Tibial artery (tissue), 4 donors: ENCODE measurements at regions not wholly inside any gene's neighbourhood (a gene's known extent, or its start where the extent isn't known, plus 50 kb on each side); places are given as distances from the start of the nearest gene placed in this dataset.

Experiments used
- DNase-seq, 2 donors: peaks; one replicate each; pipeline ENCODE4 v3.0.0-alpha.2; 2019
- H3K27ac ChIP-seq, 2 donors: fragments of 200-600 bp; sonication (generic) in 1 of 2; 1 replicate in 1 of 2; 2 replicates in 1 of 2; pipeline ENCODE4 v1.5.1; 2018 to 2019; ENCODE audit warnings: mild to moderate bottlenecking in 1 of 2
- H3K27me3 ChIP-seq, 2 donors: fragments of 200-600 bp; sonication (generic) in 1 of 2; one replicate each; pipeline versions ENCODE4 v1.5.1 to v1.6.0; 2016 to 2019
- H3K36me3 ChIP-seq, 3 donors: fragments of 200-600 bp; sonication (generic) in 2 of 3; one replicate each; pipeline ENCODE4 v1.5.1; 2016 to 2019; ENCODE audit warnings: mild to moderate bottlenecking in 2 of 3
- H3K4me1 ChIP-seq, 4 donors: fragments of 200-600 bp; sonication (generic) in 2 of 4; 1 replicate in 3 of 4; 2 replicates in 1 of 4; pipeline ENCODE4 v1.5.1; 2016 to 2019
- H3K4me3 ChIP-seq, 2 donors: fragments of 200-600 bp; sonication (generic) in 1 of 2; 1 replicate in 1 of 2; 2 replicates in 1 of 2; pipeline ENCODE4 v1.5.1; 2018 to 2019; ENCODE audit warnings: mild to moderate bottlenecking in 2 of 2
- H3K9me3 ChIP-seq, 3 donors: fragments of 200-600 bp; sonication (generic) in 1 of 3; one replicate each; pipeline ENCODE4 v1.5.1; 2016 to 2019
- CTCF ChIP-seq, 2 experiments: fragments of 200-600 bp in 1 of 2; fragments of 450-650 bp in 1 of 2; IDR thresholded peaks; one replicate each; pipeline ENCODE4 v1.5.1; 2017 to 2019; ENCODE audit warnings: antibody characterized with exemption in 2 of 2, mild to moderate bottlenecking in 1 of 2, moderate library complexity in 1 of 2
- intact Hi-C: fragments of 100-400 bp; cut with DNase I; formaldehyde crosslinking; loops from one replicate; pipeline ENCODE4 v1.15.0; 2023; ENCODE audit warnings: low total_unique reads

GRCh38 chr2:59779571-59779970 lies 773.9 kb downstream of the BCL11A start:
- H3K27ac ChIP-seq = no peak overlapping the region
- no peak overlapping the region for H3K4me3 ChIP-seq
- TF ChIP-seq CTCF (IDR thresholded peaks at IDR 0.05) = no peak
- DNase-seq = no peak
- H3K27me3 ChIP-seq = no peaks in the 10 kb centered on the region
- no peaks in the 10 kb centered on the region for H3K36me3 ChIP-seq
- H3K9me3 ChIP-seq = no peaks in the 10 kb centered on the region
- H3K4me1 ChIP-seq = no peaks in the 10 kb centered on the region
- intact Hi-C loops = no loop called here

GRCh38 chr2:59777120-59777519 lies 776.3 kb downstream of the BCL11A start:
- Histone ChIP-seq H3K36me3 (no peaks in the 10 kb centered on the region), H3K27ac (no peak overlapping the region), H3K4me1 (no peaks in the 10 kb centered on the region), H3K9me3 (no peaks in the 10 kb centered on the region), H3K27me3 (no peaks in the 10 kb centered on the region), H3K4me3 (no peak overlapping the region)
- no peak for DNase-seq
- intact Hi-C loops = no loop called here
- no peak for TF ChIP-seq CTCF (IDR thresholded peaks at IDR 0.05)

GRCh38 chr2:59776726-59777008 lies 776.8 kb downstream of the BCL11A start:
- H3K27me3 ChIP-seq = no peaks in the 10 kb centered on the region
- intact Hi-C loops = no loop called here

GRCh38 chr2:59774821-59775433 lies 778.5 kb downstream of the BCL11A start:
- no peaks in the 10 kb centered on the region for H3K27me3 ChIP-seq
- no peaks in the 10 kb centered on the region for H3K36me3 ChIP-seq
- intact Hi-C loops = no loop called here
- no peak overlapping the region for H3K27ac ChIP-seq
- no peaks in the 10 kb centered on the region for H3K9me3 ChIP-seq
- no peaks in the 10 kb centered on the region for H3K4me1 ChIP-seq
- no peak for TF ChIP-seq CTCF (IDR thresholded peaks at IDR 0.05)
- H3K4me3 ChIP-seq = no peak overlapping the region
- no peak for DNase-seq

More at GRCh38 chr2:59776726-59777008, 776.8 kb downstream of the BCL11A start:
- no peaks in the 10 kb centered on the region for H3K4me1 ChIP-seq
- H3K27ac ChIP-seq = no peak overlapping the region
- DNase-seq = no peak
- TF ChIP-seq CTCF (IDR thresholded peaks at IDR 0.05) = no peak
- H3K9me3 ChIP-seq = no peaks in the 10 kb centered on the region
- no peak overlapping the region for H3K4me3 ChIP-seq
- no peaks in the 10 kb centered on the region for H3K36me3 ChIP-seq

- intact Hi-C loops = no loop called here
- no peak for TF ChIP-seq CTCF (IDR thresholded peaks at IDR 0.05)
- no peak overlapping the region for H3K4me3 ChIP-seq
Measured at GRCh38 chr2:59770651-59771050, 782.8 kb downstream of the BCL11A start.

GRCh38 chr2:59761966-59762365 lies 791.5 kb downstream of the BCL11A start:
- intact Hi-C loops = no loop called here
- Histone ChIP-seq H3K27me3 (no peaks in the 10 kb centered on the region), H3K9me3 (no peaks in the 10 kb centered on the region)

More at GRCh38 chr2:59770651-59771050, 782.8 kb downstream of the BCL11A start:
- Histone ChIP-seq H3K27ac (no peak overlapping the region), H3K9me3 (no peaks in the 10 kb centered on the region), H3K27me3 (no peaks in the 10 kb centered on the region), H3K36me3 (no peaks in the 10 kb centered on the region), H3K4me1 (no peaks in the 10 kb centered on the region)
- DNase-seq = no peak

More at GRCh38 chr2:59761966-59762365, 791.5 kb downstream of the BCL11A start:
- Histone ChIP-seq H3K27ac (no peak overlapping the region), H3K4me1 (no peaks in the 10 kb centered on the region), H3K36me3 (no peaks in the 10 kb centered on the region), H3K4me3 (no peak overlapping the region)
- no peak for TF ChIP-seq CTCF (IDR thresholded peaks at IDR 0.05)
- no peak for DNase-seq
